ENCODE measurements at regions not wholly inside any gene's neighbourhood (a gene's known extent, or its start where the extent isn't known, plus 50 kb on each side); places are given as distances from the start of the nearest gene placed in this dataset.
A peak's percentile ranks its signal among the peaks of the same experiment; 100 is the strongest.

GRCh38 chr5:33271606-33272005, 169.2 kb upstream of the TARS1 start:
- DNase-seq (ENCODE audit: insufficient read length, low spot score), result no peak
- FAIRE-seq, result no peak
- TF ChIP-seq POLR2A (IDR thresholded peaks at IDR 0.05; ENCODE audit: low read depth, low read length), result no peak

GRCh38 chr5:33272288-33272687, 168.5 kb upstream of the TARS1 start:
- DNase-seq (ENCODE audit: insufficient read length, low spot score), result peak; percentile 35
- no peak for TF ChIP-seq POLR2A (IDR thresholded peaks at IDR 0.05; ENCODE audit: low read depth, low read length)
- FAIRE-seq, result peak; percentile 95

GRCh38 chr5:33273985-33274384, 166.8 kb upstream of the TARS1 start:
- FAIRE-seq (peak; percentile 68), DNase-seq (ENCODE audit: insufficient read length, low spot score) (no peak)
- no peak for TF ChIP-seq POLR2A (IDR thresholded peaks at IDR 0.05; ENCODE audit: low read depth, low read length)

GRCh38 chr5:33275391-33275790, 165.4 kb upstream of the TARS1 start:
- peak; percentile 15 for FAIRE-seq
- DNase-seq (ENCODE audit: insufficient read length, low spot score), result no peak
- TF ChIP-seq POLR2A (IDR thresholded peaks at IDR 0.05; ENCODE audit: low read depth, low read length), result no peak

GRCh38 chr5:33275921-33276627, 164.7 kb upstream of the TARS1 start:
- FAIRE-seq (no peak), DNase-seq (ENCODE audit: insufficient read length, low spot score) (no peak)
- no peak for TF ChIP-seq POLR2A (IDR thresholded peaks at IDR 0.05; ENCODE audit: low read depth, low read length)

GRCh38 chr5:33276628-33276950, 164.2 kb upstream of the TARS1 start:
- FAIRE-seq (no peak), DNase-seq (ENCODE audit: insufficient read length, low spot score) (no peak)
- no peak for TF ChIP-seq POLR2A (IDR thresholded peaks at IDR 0.05; ENCODE audit: low read depth, low read length)

- no peak for TF ChIP-seq POLR2A (IDR thresholded peaks at IDR 0.05; ENCODE audit: low read depth, low read length)
Measured at GRCh38 chr5:33277061-33277650, 163.6 kb upstream of the TARS1 start.

GRCh38 chr5:33281431-33281843, 159.3 kb upstream of the TARS1 start:
- FAIRE-seq (peak; percentile 20), DNase-seq (ENCODE audit: insufficient read length, low spot score) (no peak)
- TF ChIP-seq POLR2A (IDR thresholded peaks at IDR 0.05; ENCODE audit: low read depth, low read length), result no peak

More at GRCh38 chr5:33277061-33277650, 163.6 kb upstream of the TARS1 start:
- FAIRE-seq (no peak), DNase-seq (ENCODE audit: insufficient read length, low spot score) (no peak)

GRCh38 chr5:33282157-33282556, 158.6 kb upstream of the TARS1 start:
- no peak for TF ChIP-seq POLR2A (IDR thresholded peaks at IDR 0.05; ENCODE audit: low read depth, low read length)
- peak; percentile 11 for FAIRE-seq

GRCh38 chr5:33282696-33283095, 158.1 kb upstream of the TARS1 start:
- DNase-seq (ENCODE audit: insufficient read length, low spot score), result no peak
- no peak for FAIRE-seq
- TF ChIP-seq POLR2A (IDR thresholded peaks at IDR 0.05; ENCODE audit: low read depth, low read length), result no peak

More at GRCh38 chr5:33282157-33282556, 158.6 kb upstream of the TARS1 start:
- no peak for DNase-seq (ENCODE audit: insufficient read length, low spot score)

GRCh38 chr5:33283243-33283642, 157.5 kb upstream of the TARS1 start:
- no peak for TF ChIP-seq POLR2A (IDR thresholded peaks at IDR 0.05; ENCODE audit: low read depth, low read length)
- FAIRE-seq (no peak), DNase-seq (ENCODE audit: insufficient read length, low spot score) (no peak)

GRCh38 chr5:33284681-33285080, 156.1 kb upstream of the TARS1 start:
- no peak for FAIRE-seq
- TF ChIP-seq POLR2A (IDR thresholded peaks at IDR 0.05; ENCODE audit: low read depth, low read length), result no peak

GRCh38 chr5:33287242-33287641, 153.5 kb upstream of the TARS1 start:
- no peak for TF ChIP-seq POLR2A (IDR thresholded peaks at IDR 0.05; ENCODE audit: low read depth, low read length)
- DNase-seq (ENCODE audit: insufficient read length, low spot score), result no peak
- peak; percentile 23 for FAIRE-seq

More at GRCh38 chr5:33284681-33285080, 156.1 kb upstream of the TARS1 start:
- DNase-seq (ENCODE audit: insufficient read length, low spot score), result no peak

- TF ChIP-seq POLR2A (IDR thresholded peaks at IDR 0.05; ENCODE audit: low read depth, low read length), result no peak
- DNase-seq (ENCODE audit: insufficient read length, low spot score) (no peak), FAIRE-seq (peak; percentile 61)
Measured at GRCh38 chr5:33291216-33292000, 149.4 kb upstream of the TARS1 start.
